Cardiac muscle cell (in vitro differentiated cells and primary cell): ENCODE measurements at regions not wholly inside any gene's neighbourhood (a gene's known extent, or its start where the extent isn't known, plus 50 kb on each side); places are given as distances from the start of the nearest gene placed in this dataset.

ENCODE experiments used
- DNase-seq, 2 donors: peaks; one replicate each; pipeline versions ENCODE4 v3.0.0 to v3.0.0-alpha.2; 2010 to 2017; ENCODE audit warnings: low read depth in 1 of 2, low spot score in 1 of 2
- H3K27ac ChIP-seq: fragments of 200-600 bp; sonication (generic); 2 replicates; pipeline ENCODE4 v1.5.1; 2016
- H3K27me3 ChIP-seq: fragments of 200-600 bp; sonication (generic); 2 replicates; pipeline ENCODE4 v1.6.0; 2016; ENCODE audit warnings: control low read depth
- H3K36me3 ChIP-seq: fragments of 200-600 bp; sonication (generic); 2 replicates; pipeline ENCODE4 v1.5.1; 2016; ENCODE audit warnings: control low read depth
- H3K4me1 ChIP-seq: fragments of 200-600 bp; sonication (generic); 2 replicates; pipeline ENCODE4 v1.8.1; 2017; ENCODE audit warnings: low read depth, mild to moderate bottlenecking, mixed run types
- H3K4me3 ChIP-seq: fragments of 200-600 bp; sonication (generic); 2 replicates; pipeline ENCODE4 v1.5.1; 2016; ENCODE audit warnings: mild to moderate bottlenecking
- H3K9me3 ChIP-seq: fragments of 200-600 bp; sonication (generic); 2 replicates; pipeline ENCODE4 v1.5.1; 2017; ENCODE audit warnings: low read depth, mild to moderate bottlenecking, control low read depth
- TF ChIP-seq, protein P1 (sequence below): IDR thresholded peaks from 2 replicates; pipeline ENCODE4 v1.5.1; 2012; ENCODE audit warnings: low read depth, mild to moderate bottlenecking, low read length

DNA sequence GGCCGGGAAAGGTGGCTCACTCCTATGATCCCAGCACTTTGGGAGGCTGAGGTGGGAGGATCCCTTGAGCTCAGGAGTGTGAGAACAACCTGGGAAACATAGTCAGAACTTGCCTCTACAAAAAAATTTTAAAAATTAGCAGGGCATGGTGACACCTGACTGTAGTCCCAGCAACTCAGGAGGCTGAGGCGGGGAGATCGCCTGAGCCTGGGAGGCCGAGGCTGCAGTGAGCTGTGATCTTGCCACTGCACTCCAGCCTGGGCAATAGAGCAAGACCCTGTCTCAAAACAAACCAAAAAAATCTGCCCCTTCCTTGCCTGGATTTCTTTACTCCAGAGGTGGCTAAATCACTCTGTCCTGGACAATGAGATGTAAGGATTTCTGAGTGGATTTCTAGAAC lies 197.7 kb downstream of the NRP2 start:
- Histone ChIP-seq H3K9me3 (no peaks in the 10 kb centered on the region), H3K36me3 (no peaks in the 10 kb centered on the region), H3K4me1 (no peaks in the 10 kb centered on the region), H3K27me3 (no peaks in the 10 kb centered on the region), H3K27ac (no peak overlapping the region), H3K4me3 (no peak overlapping the region)
- DNase-seq: no peak
- TF ChIP-seq, protein P1, sequence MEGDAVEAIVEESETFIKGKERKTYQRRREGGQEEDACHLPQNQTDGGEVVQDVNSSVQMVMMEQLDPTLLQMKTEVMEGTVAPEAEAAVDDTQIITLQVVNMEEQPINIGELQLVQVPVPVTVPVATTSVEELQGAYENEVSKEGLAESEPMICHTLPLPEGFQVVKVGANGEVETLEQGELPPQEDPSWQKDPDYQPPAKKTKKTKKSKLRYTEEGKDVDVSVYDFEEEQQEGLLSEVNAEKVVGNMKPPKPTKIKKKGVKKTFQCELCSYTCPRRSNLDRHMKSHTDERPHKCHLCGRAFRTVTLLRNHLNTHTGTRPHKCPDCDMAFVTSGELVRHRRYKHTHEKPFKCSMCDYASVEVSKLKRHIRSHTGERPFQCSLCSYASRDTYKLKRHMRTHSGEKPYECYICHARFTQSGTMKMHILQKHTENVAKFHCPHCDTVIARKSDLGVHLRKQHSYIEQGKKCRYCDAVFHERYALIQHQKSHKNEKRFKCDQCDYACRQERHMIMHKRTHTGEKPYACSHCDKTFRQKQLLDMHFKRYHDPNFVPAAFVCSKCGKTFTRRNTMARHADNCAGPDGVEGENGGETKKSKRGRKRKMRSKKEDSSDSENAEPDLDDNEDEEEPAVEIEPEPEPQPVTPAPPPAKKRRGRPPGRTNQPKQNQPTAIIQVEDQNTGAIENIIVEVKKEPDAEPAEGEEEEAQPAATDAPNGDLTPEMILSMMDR: no peak

GRCh38 chr2:205878999-205879762 lies 196.9 kb downstream of the NRP2 start:
- H3K4me3 ChIP-seq: no peak overlapping the region
- no peaks in the 10 kb centered on the region for H3K36me3 ChIP-seq
- no peak overlapping the region for H3K27ac ChIP-seq
- no peaks in the 10 kb centered on the region for H3K27me3 ChIP-seq
- no peaks in the 10 kb centered on the region for H3K4me1 ChIP-seq
- TF ChIP-seq, protein P1: no peak
- DNase-seq: no peak
- no peaks in the 10 kb centered on the region for H3K9me3 ChIP-seq

DNA sequence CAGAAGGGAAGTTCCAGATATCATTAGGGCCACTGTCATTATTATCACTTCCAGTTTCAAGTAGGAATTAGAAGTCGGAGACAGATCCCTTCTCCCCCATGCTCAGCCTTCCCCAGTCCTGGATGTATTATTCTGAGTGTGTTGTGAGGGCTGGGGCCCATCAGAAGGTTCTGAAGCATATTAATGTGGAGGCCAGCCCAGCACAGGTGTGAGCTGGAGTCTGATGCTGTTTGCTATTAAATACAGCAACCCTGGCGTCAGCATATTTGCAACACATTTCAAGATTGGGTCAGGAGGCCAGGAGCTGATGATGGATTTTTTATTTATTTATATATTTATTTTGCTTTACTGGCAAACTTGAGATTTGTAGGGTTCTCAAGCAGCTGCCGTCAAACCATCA lies 195.2 kb downstream of the NRP2 start:
- TF ChIP-seq, protein P1: no peak
- no peak overlapping the region for H3K4me3 ChIP-seq
- no peak for DNase-seq

DNA sequence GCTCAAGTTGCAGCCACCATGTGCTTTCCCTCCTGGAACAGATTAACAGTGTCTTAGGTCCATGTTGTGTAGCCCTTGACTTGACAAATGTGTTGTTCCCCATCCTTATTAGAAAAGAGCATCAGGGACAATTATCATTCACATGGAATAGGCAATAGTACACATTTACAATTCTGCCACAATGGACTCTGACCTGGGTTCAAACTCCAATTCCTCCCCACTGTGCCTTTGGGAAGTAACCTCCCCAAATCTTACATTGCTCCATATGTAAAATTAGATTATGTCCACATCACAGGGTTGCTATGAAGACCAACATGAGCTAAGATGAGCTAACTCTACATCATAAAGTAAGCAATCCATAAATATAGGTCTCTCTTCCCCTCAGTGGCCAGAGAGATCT lies 193.8 kb downstream of the NRP2 start:
- TF ChIP-seq, protein P1: no peak
- Histone ChIP-seq H3K4me1 (no peaks in the 10 kb centered on the region), H3K9me3 (no peaks in the 10 kb centered on the region), H3K4me3 (no peak overlapping the region), H3K36me3 (no peaks in the 10 kb centered on the region), H3K27ac (no peak overlapping the region), H3K27me3 (no peaks in the 10 kb centered on the region)
- no peak for DNase-seq

More for the DNA sequence above, 195.2 kb downstream of the NRP2 start:
- H3K4me1 ChIP-seq: no peaks in the 10 kb centered on the region
- H3K9me3 ChIP-seq: no peaks in the 10 kb centered on the region
- H3K36me3 ChIP-seq: no peaks in the 10 kb centered on the region
- H3K27ac ChIP-seq: no peak overlapping the region
- H3K27me3 ChIP-seq: no peaks in the 10 kb centered on the region

GRCh38 chr2:205872716-205873115 lies 190.4 kb downstream of the NRP2 start:
- no peak for DNase-seq
- Histone ChIP-seq H3K9me3 (no peaks in the 10 kb centered on the region), H3K27me3 (no peaks in the 10 kb centered on the region)

More at GRCh38 chr2:205872716-205873115, 190.4 kb downstream of the NRP2 start:
- Histone ChIP-seq H3K4me3 (no peak overlapping the region), H3K4me1 (no peaks in the 10 kb centered on the region), H3K36me3 (no peaks in the 10 kb centered on the region), H3K27ac (no peak overlapping the region)
- TF ChIP-seq, protein P1: no peak
